Activated CD4-positive, alpha-beta T cell treated with anti-CD3 and anti-CD28 coated beads for 36 hours (primary cell): ENCODE measurements at regions not wholly inside any gene's neighbourhood (a gene's known extent, or its start where the extent isn't known, plus 50 kb on each side); places are given as distances from the start of the nearest gene placed in this dataset.

ENCODE experiments used
- ATAC-seq: fragments of 200-7000 bp; cut with Tn5 transposase; one replicate; pipeline ENCODE4 v1.10.0; 2021; ENCODE audit warnings: mild to moderate bottlenecking, moderate library complexity
- CTCF ChIA-PET: fragments of 350-600 bp; sonication (Branson Sonifier 250); formaldehyde crosslinking; loops from one replicate; lab custom pipeline; 2021; ENCODE audit warnings: antibody characterized with exemption; lab: Charles Lee
- POLR2A ChIA-PET: fragments of 350-600 bp; sonication (Branson Sonifier 250); formaldehyde crosslinking; loops from one replicate; lab custom pipeline; 2021; ENCODE audit warnings: antibody characterized with exemption, inconsistent platforms; lab: Charles Lee
- DNase-seq: peaks from one replicate; pipeline ENCODE4 v3.0.0-alpha.2; 2020
- H3K27ac Mint-ChIP-seq: one replicate; pipeline ENCODE4 v1.8.0; 2021; ENCODE audit warnings: mixed read lengths
- H3K27me3 Mint-ChIP-seq: one replicate; pipeline ENCODE4 v1.8.0; 2021; ENCODE audit warnings: mixed read lengths
- H3K36me3 Mint-ChIP-seq: one replicate; pipeline ENCODE4 v1.8.0; 2021; ENCODE audit warnings: low read depth, mixed read lengths
- H3K4me1 Mint-ChIP-seq: one replicate; pipeline ENCODE4 v1.8.0; 2021; ENCODE audit warnings: mixed read lengths
- H3K4me3 Mint-ChIP-seq: one replicate; pipeline ENCODE4 v1.8.0; 2021; ENCODE audit warnings: mild to moderate bottlenecking, moderate library complexity, mixed read lengths
- H3K9me3 Mint-ChIP-seq: one replicate; pipeline ENCODE4 v1.8.0; 2021; ENCODE audit warnings: low read depth, mixed read lengths
- intact Hi-C, 2 experiments: fragments of 100-400 bp; cut with DNase I in 1 of 2; cut with micrococcal nuclease in 1 of 2; formaldehyde crosslinking; loops; one replicate each; pipeline versions ENCODE4 v1.14.2 to v1.15.1; 2022 to 2024; cut with DNase I, micrococcal nuclease

- DNase-seq (no peak), ATAC-seq (no peak)
- POLR2A ChIA-PET = no interaction called here
- H3K27ac Mint-ChIP-seq = no peak overlapping the region
- no peak overlapping the region for H3K4me3 Mint-ChIP-seq
- H3K9me3 Mint-ChIP-seq = no peaks in the 10 kb centered on the region
- H3K4me1 Mint-ChIP-seq = no peaks in the 10 kb centered on the region
- H3K36me3 Mint-ChIP-seq = no peaks in the 10 kb centered on the region
- CTCF ChIA-PET = no interaction called here
- peaks cover 44% of the 10 kb centered on the region for H3K27me3 Mint-ChIP-seq
- intact Hi-C loops = no loop called here
Observed at GRCh38 chr13:42658019-42658418, 84.1 kb downstream of the TNFSF11 start.

- intact Hi-C loops = no loop called here
- H3K36me3 Mint-ChIP-seq = no peaks in the 10 kb centered on the region
- peaks cover 32% of the 10 kb centered on the region for H3K27me3 Mint-ChIP-seq
- DNase-seq (no peak), ATAC-seq (no peak)
- H3K9me3 Mint-ChIP-seq = no peaks in the 10 kb centered on the region
- ChIA-PET CTCF (no interaction called here), POLR2A (no interaction called here)
- no peak overlapping the region for H3K27ac Mint-ChIP-seq
- H3K4me3 Mint-ChIP-seq = no peak overlapping the region
- no peaks in the 10 kb centered on the region for H3K4me1 Mint-ChIP-seq
Observed at GRCh38 chr13:42660333-42660965, 86.5 kb downstream of the TNFSF11 start.

GRCh38 chr13:42667638-42668037 lies 93.7 kb downstream of the TNFSF11 start:
- CTCF ChIA-PET = no interaction called here
- peaks cover 13% of the 10 kb centered on the region for H3K27me3 Mint-ChIP-seq
- no peaks in the 10 kb centered on the region for H3K36me3 Mint-ChIP-seq
- no peak overlapping the region for H3K4me3 Mint-ChIP-seq
- peaks cover 8% of the 10 kb centered on the region for H3K9me3 Mint-ChIP-seq
- H3K4me1 Mint-ChIP-seq = no peaks in the 10 kb centered on the region
- ATAC-seq (no peak), DNase-seq (no peak)
- no peak overlapping the region for H3K27ac Mint-ChIP-seq
- intact Hi-C loops = no loop called here
- POLR2A ChIA-PET = no interaction called here

- Mint-ChIP-seq H3K4me3 (no peak overlapping the region), H3K27ac (no peak overlapping the region)
Observed at GRCh38 chr13:42671502-42671901, 97.5 kb downstream of the TNFSF11 start.

GRCh38 chr13:42673677-42674076 lies 99.7 kb downstream of the TNFSF11 start:
- Mint-ChIP-seq H3K4me3 (no peak overlapping the region), H3K9me3 (no peaks in the 10 kb centered on the region), H3K27ac (no peak overlapping the region), H3K36me3 (no peaks in the 10 kb centered on the region), H3K4me1 (no peaks in the 10 kb centered on the region), H3K27me3 (peaks cover 5% of the 10 kb centered on the region)
- CTCF ChIA-PET = no interaction called here
- ATAC-seq (no peak), DNase-seq (no peak)
- intact Hi-C loops = no loop called here
- POLR2A ChIA-PET = no interaction called here

More at GRCh38 chr13:42671502-42671901, 97.5 kb downstream of the TNFSF11 start:
- DNase-seq (no peak), ATAC-seq (no peak)
- Mint-ChIP-seq H3K9me3 (peaks cover 8% of the 10 kb centered on the region), H3K4me1 (no peaks in the 10 kb centered on the region), H3K36me3 (no peaks in the 10 kb centered on the region), H3K27me3 (peaks cover 10% of the 10 kb centered on the region)
- intact Hi-C loops = no loop called here
- POLR2A ChIA-PET = no interaction called here
- CTCF ChIA-PET = no interaction called here

- no peaks in the 10 kb centered on the region for H3K36me3 Mint-ChIP-seq
- POLR2A ChIA-PET = no interaction called here
- ATAC-seq (no peak), DNase-seq (no peak)
- no peaks in the 10 kb centered on the region for H3K4me1 Mint-ChIP-seq
- intact Hi-C loops = no loop called here
- no peak overlapping the region for H3K4me3 Mint-ChIP-seq
- no peaks in the 10 kb centered on the region for H3K9me3 Mint-ChIP-seq
- H3K27me3 Mint-ChIP-seq = peaks cover 17% of the 10 kb centered on the region
- CTCF ChIA-PET = no interaction called here
- no peak overlapping the region for H3K27ac Mint-ChIP-seq
Observed at GRCh38 chr13:42680748-42681147, 100.6 kb upstream of the FAM216B start.

- Mint-ChIP-seq H3K4me1 (no peaks in the 10 kb centered on the region), H3K36me3 (no peaks in the 10 kb centered on the region), H3K27me3 (peaks cover 16% of the 10 kb centered on the region), H3K9me3 (no peaks in the 10 kb centered on the region), H3K27ac (no peak overlapping the region), H3K4me3 (no peak overlapping the region)
- DNase-seq = no peak
- POLR2A ChIA-PET = no interaction called here
- no peak for ATAC-seq
- CTCF ChIA-PET = no interaction called here
- intact Hi-C loops = no loop called here
Observed at GRCh38 chr13:42681326-42682100, 99.9 kb upstream of the FAM216B start.

- intact Hi-C loops = no loop called here
- no peaks in the 10 kb centered on the region for H3K36me3 Mint-ChIP-seq
- H3K27ac Mint-ChIP-seq = no peak overlapping the region
- no peak overlapping the region for H3K4me3 Mint-ChIP-seq
- peaks cover 17% of the 10 kb centered on the region for H3K27me3 Mint-ChIP-seq
- H3K9me3 Mint-ChIP-seq = peaks cover 2% of the 10 kb centered on the region
- ChIA-PET POLR2A (no interaction called here), CTCF (no interaction called here)
- DNase-seq = no peak
- H3K4me1 Mint-ChIP-seq = no peaks in the 10 kb centered on the region
- no peak for ATAC-seq
Observed at GRCh38 chr13:42684226-42684625, 97.2 kb upstream of the FAM216B start.

GRCh38 chr13:42685751-42686150 lies 95.6 kb upstream of the FAM216B start:
- Mint-ChIP-seq H3K27ac (no peak overlapping the region), H3K9me3 (peaks cover 2% of the 10 kb centered on the region)

GRCh38 chr13:42686165-42686564 lies 95.2 kb upstream of the FAM216B start:
- no peak for DNase-seq
- no peak overlapping the region for H3K27ac Mint-ChIP-seq
- H3K9me3 Mint-ChIP-seq = peaks cover 2% of the 10 kb centered on the region
- no peaks in the 10 kb centered on the region for H3K4me1 Mint-ChIP-seq
- intact Hi-C loops = no loop called here
- no peaks in the 10 kb centered on the region for H3K36me3 Mint-ChIP-seq
- no peak for ATAC-seq
- ChIA-PET POLR2A (no interaction called here), CTCF (no interaction called here)
- H3K27me3 Mint-ChIP-seq = peaks cover 18% of the 10 kb centered on the region
- no peak overlapping the region for H3K4me3 Mint-ChIP-seq

More at GRCh38 chr13:42685751-42686150, 95.6 kb upstream of the FAM216B start:
- ATAC-seq (no peak), DNase-seq (no peak)
- H3K4me1 Mint-ChIP-seq = no peaks in the 10 kb centered on the region
- peaks cover 18% of the 10 kb centered on the region for H3K27me3 Mint-ChIP-seq
- intact Hi-C loops = no loop called here
- ChIA-PET CTCF (no interaction called here), POLR2A (no interaction called here)
- no peaks in the 10 kb centered on the region for H3K36me3 Mint-ChIP-seq
- H3K4me3 Mint-ChIP-seq = no peak overlapping the region

GRCh38 chr13:42688821-42689220 lies 92.6 kb upstream of the FAM216B start:
- Mint-ChIP-seq H3K36me3 (no peaks in the 10 kb centered on the region), H3K4me3 (no peak overlapping the region), H3K27ac (no peak overlapping the region), H3K9me3 (peaks cover 2% of the 10 kb centered on the region), H3K4me1 (no peaks in the 10 kb centered on the region), H3K27me3 (peaks cover 20% of the 10 kb centered on the region)
- ChIA-PET POLR2A (no interaction called here), CTCF (no interaction called here)
- ATAC-seq (no peak), DNase-seq (no peak)
- intact Hi-C loops = no loop called here

GRCh38 chr13:42696191-42696590 lies 85.2 kb upstream of the FAM216B start:
- H3K4me1 Mint-ChIP-seq = no peaks in the 10 kb centered on the region
- H3K4me3 Mint-ChIP-seq = no peak overlapping the region
- ATAC-seq (no peak), DNase-seq (no peak)
- no peak overlapping the region for H3K27ac Mint-ChIP-seq
- intact Hi-C loops = no loop called here
- ChIA-PET CTCF (no interaction called here), POLR2A (no interaction called here)
- H3K9me3 Mint-ChIP-seq = no peaks in the 10 kb centered on the region
- H3K36me3 Mint-ChIP-seq = no peaks in the 10 kb centered on the region
- peaks cover 25% of the 10 kb centered on the region for H3K27me3 Mint-ChIP-seq
